IPS-NIHi11 (cell line): ENCODE measurements at regions not wholly inside any gene's neighbourhood (a gene's known extent, or its start where the extent isn't known, plus 50 kb on each side); places are given as distances from the start of the nearest gene placed in this dataset.

Source experiments
- DNase-seq: peaks from one replicate; pipeline ENCODE4 v3.0.0; 2012; ENCODE audit warnings: mixed read lengths, low spot score

- no peak for DNase-seq
These were observed 440.4 kb downstream of the COL12A1 start for GRCh38 chr6:74765486-74765885.

- no peak for DNase-seq
These were observed 441.4 kb downstream of the COL12A1 start for GRCh38 chr6:74764486-74764885.

GRCh38 chr6:74762841-74763240, 443.0 kb downstream of the COL12A1 start:
- no peak for DNase-seq

- no peak for DNase-seq
These were observed 448.0 kb downstream of the COL12A1 start for GRCh38 chr6:74757813-74758212.

GRCh38 chr6:74756923-74757322, 448.9 kb downstream of the COL12A1 start:
- DNase-seq = no peak

- DNase-seq = no peak
These were observed 450.1 kb downstream of the COL12A1 start for GRCh38 chr6:74755778-74756177.

GRCh38 chr6:74755196-74755595, 450.7 kb downstream of the COL12A1 start:
- DNase-seq = no peak

GRCh38 chr6:74753883-74754600, 451.8 kb downstream of the COL12A1 start:
- DNase-seq = no peak

- DNase-seq = no peak
These were observed 453.6 kb downstream of the COL12A1 start for GRCh38 chr6:74752303-74752702.

- no peak for DNase-seq
These were observed 455.0 kb downstream of the COL12A1 start for GRCh38 chr6:74750826-74751225.

- no peak for DNase-seq
These were observed 456.4 kb downstream of the COL12A1 start for GRCh38 chr6:74749211-74750147.

GRCh38 chr6:74745670-74746069, 460.2 kb downstream of the COL12A1 start:
- no peak for DNase-seq

- DNase-seq = no peak
These were observed 462.9 kb downstream of the COL12A1 start for GRCh38 chr6:74742793-74743508.

- peak; percentile 25 for DNase-seq
These were observed 464.2 kb downstream of the COL12A1 start for GRCh38 chr6:74741646-74742045.

GRCh38 chr6:74735304-74735703, 470.5 kb downstream of the COL12A1 start:
- no peak for DNase-seq

GRCh38 chr6:74734901-74735300, 471.0 kb downstream of the COL12A1 start:
- no peak for DNase-seq

GRCh38 chr6:74733830-74734620, 471.8 kb downstream of the COL12A1 start:
- no peak for DNase-seq

GRCh38 chr6:74731931-74732330, 473.9 kb downstream of the COL12A1 start:
- DNase-seq = no peak

- no peak for DNase-seq
These were observed 474.6 kb downstream of the COL12A1 start for GRCh38 chr6:74731204-74731603.

GRCh38 chr6:74720923-74721322, 484.9 kb downstream of the COL12A1 start:
- DNase-seq = no peak

- no peak for DNase-seq
These were observed 488.3 kb downstream of the COL12A1 start for GRCh38 chr6:74717591-74717990.
